Breast epithelium (tissue), 4 donors: ENCODE measurements at regions not wholly inside any gene's neighbourhood (a gene's known extent, or its start where the extent isn't known, plus 50 kb on each side); places are given as distances from the start of the nearest gene placed in this dataset.

Experiments
- DNase-seq, 2 donors: peaks; one replicate each; pipeline ENCODE4 v3.0.0-alpha.2; 2019; ENCODE audit warnings: low spot score in 2 of 2
- H3K27ac ChIP-seq, 2 donors: fragments of 200-600 bp; sonication (generic) in 1 of 2; one replicate each; pipeline ENCODE4 v1.5.1; 2016 to 2019; ENCODE audit warnings: mild to moderate bottlenecking in 1 of 2
- H3K27me3 ChIP-seq, 2 donors: fragments of 200-600 bp; sonication (generic) in 1 of 2; one replicate each; pipeline versions ENCODE4 v1.5.1 to v1.6.0; 2017 to 2019; ENCODE audit warnings: control low read depth in 1 of 2, mild to moderate bottlenecking in 1 of 2
- H3K36me3 ChIP-seq: fragments of 200-600 bp; one replicate; pipeline ENCODE4 v1.5.1; 2019
- H3K4me1 ChIP-seq, 2 donors: fragments of 200-600 bp; sonication (generic); one replicate each; pipeline ENCODE4 v1.5.1; 2016 to 2019; ENCODE audit warnings: control low read depth in 1 of 2
- H3K4me3 ChIP-seq, 3 donors: fragments of 200-600 bp; sonication (generic); 1 replicate in 2 of 3; 2 replicates in 1 of 3; pipeline ENCODE4 v1.5.1; 2016 to 2019; ENCODE audit warnings: mild to moderate bottlenecking in 3 of 3, moderate library complexity in 2 of 3
- H3K9me3 ChIP-seq, 2 donors: fragments of 200-600 bp; sonication (generic) in 1 of 2; one replicate each; pipeline ENCODE4 v1.5.1; 2016 to 2019; ENCODE audit warnings: control low read depth in 1 of 2
- CTCF ChIP-seq, 3 donors: fragments of 450-650 bp; IDR thresholded peaks; one replicate each; pipeline ENCODE4 v1.5.1; 2016 to 2017; ENCODE audit warnings: antibody characterized with exemption in 3 of 3, mild to moderate bottlenecking in 3 of 3, moderate library complexity in 3 of 3
- POLR2A ChIP-seq: fragments of 450-650 bp; IDR thresholded peaks from one replicate; pipeline ENCODE4 v1.6.1; 2016; ENCODE audit warnings: antibody characterized with exemption, mild to moderate bottlenecking, moderate library complexity
- POLR2AphosphoS5 ChIP-seq, 3 donors: sonication (generic); formaldehyde crosslinking; IDR thresholded peaks; one replicate each; pipeline ENCODE4 v1.6.1; 2017; ENCODE audit warnings: antibody characterized with exemption in 3 of 3
- intact Hi-C: fragments of 100-400 bp; cut with DNase I; formaldehyde crosslinking; loops from one replicate; pipeline ENCODE4 v1.15.1; 2023; ENCODE audit warnings: low total_unique reads

DNA sequence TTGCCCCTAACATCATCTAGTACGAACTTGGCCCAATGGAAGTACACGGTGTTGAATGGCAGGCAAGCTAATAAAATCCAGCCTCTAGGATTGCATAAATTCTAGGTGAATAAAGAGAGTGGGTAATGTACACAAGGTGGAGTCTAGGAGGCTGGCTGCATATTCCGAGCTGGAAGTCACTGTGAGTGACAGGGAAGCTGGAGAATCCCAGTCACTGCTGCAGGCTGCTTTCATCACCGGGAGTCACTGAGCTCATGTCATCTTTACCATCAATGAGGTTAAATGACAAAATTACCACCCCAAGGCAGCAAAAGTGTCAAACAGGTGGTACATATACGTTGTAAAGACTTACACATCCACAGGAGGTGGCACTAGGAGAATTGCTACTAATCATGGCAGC is 91.3 kb upstream of the HMHB1 start:
- H3K4me1 ChIP-seq, result no peaks in the 10 kb centered on the region
- H3K27me3 ChIP-seq, result no peaks in the 10 kb centered on the region
- no peak overlapping the region for H3K4me3 ChIP-seq
- no peak for DNase-seq
- no peaks in the 10 kb centered on the region for H3K36me3 ChIP-seq
- TF ChIP-seq CTCF (IDR thresholded peaks at IDR 0.05) (no peak), POLR2A (no peak), POLR2AphosphoS5 (IDR thresholded peaks at IDR 0.05) (no peak)
- H3K27ac ChIP-seq, result no peak overlapping the region
- intact Hi-C loops, result no loop called here
- peaks cover 0 to 17% of the 10 kb centered on the region in 2 donors for H3K9me3 ChIP-seq

DNA sequence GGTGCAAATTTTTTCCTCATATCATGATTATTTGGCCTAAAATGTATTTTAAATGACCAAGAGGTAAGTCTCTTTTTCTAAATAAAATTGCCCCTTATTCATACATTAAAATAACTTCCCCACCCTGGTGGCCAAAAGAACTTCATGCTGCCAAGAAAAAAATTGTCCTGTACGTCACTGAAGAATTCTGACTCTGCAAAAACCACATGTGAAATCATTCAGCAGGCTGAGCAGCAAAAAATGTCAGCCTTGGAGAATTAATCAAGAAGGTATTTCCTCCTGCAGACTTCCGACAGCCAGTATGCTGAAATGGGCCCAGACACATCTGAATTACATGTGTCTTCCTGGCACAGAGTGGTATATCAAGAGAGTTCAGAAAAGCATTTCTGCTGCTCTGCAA is 94.6 kb upstream of the HMHB1 start:
- Histone ChIP-seq H3K4me3 (no peak overlapping the region), H3K27ac (no peak overlapping the region), H3K36me3 (no peaks in the 10 kb centered on the region), H3K4me1 (no peaks in the 10 kb centered on the region), H3K27me3 (no peaks in the 10 kb centered on the region), H3K9me3 (no peaks in the 10 kb centered on the region)
- no peak for DNase-seq
- intact Hi-C loops, result loop anchor here (1.0 kb wide), 1 partner anchor 8 kb away; no protein-coding TSS in a partner anchor
- TF ChIP-seq CTCF (IDR thresholded peaks at IDR 0.05) (no peak), POLR2AphosphoS5 (IDR thresholded peaks at IDR 0.05) (no peak), POLR2A (no peak)

GRCh38 chr5:143716881-143717280 is 95.1 kb upstream of the HMHB1 start:
- Histone ChIP-seq H3K4me1 (no peaks in the 10 kb centered on the region), H3K4me3 (no peak overlapping the region), H3K27me3 (no peaks in the 10 kb centered on the region), H3K9me3 (no peaks in the 10 kb centered on the region), H3K36me3 (no peaks in the 10 kb centered on the region), H3K27ac (no peak overlapping the region)
- intact Hi-C loops, result loop anchor here (1.0 kb wide), 1 partner anchor 8 kb away; no protein-coding TSS in a partner anchor
- no peak for DNase-seq
- no peak for TF ChIP-seq POLR2A
- no peak for TF ChIP-seq CTCF (IDR thresholded peaks at IDR 0.05)
- TF ChIP-seq POLR2AphosphoS5 (IDR thresholded peaks at IDR 0.05), result no peak

DNA sequence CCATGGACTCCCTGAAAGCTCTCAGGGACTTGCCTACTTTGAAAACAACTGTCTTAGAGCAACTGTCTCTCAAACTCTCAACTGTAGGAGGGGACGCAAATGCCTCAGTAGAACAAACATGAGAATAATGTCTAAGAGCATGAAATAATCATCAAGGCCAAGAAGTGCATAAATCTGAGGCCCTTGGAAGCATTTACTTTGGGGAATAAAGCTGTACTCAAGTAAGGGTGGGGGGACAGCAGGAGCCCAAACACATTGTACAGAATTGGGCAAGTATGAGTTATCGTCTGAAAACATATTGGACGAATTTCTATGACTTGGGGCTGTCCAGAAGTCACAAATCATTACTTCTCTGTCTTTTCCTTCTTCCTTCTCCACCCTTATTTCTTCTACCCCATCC is 96.3 kb upstream of the HMHB1 start:
- Histone ChIP-seq H3K4me3 (no peak overlapping the region), H3K36me3 (no peaks in the 10 kb centered on the region), H3K4me1 (no peaks in the 10 kb centered on the region), H3K9me3 (no peaks in the 10 kb centered on the region), H3K27me3 (no peaks in the 10 kb centered on the region), H3K27ac (no peak overlapping the region)
- intact Hi-C loops, result no loop called here
- DNase-seq, result no peak
- TF ChIP-seq POLR2AphosphoS5 (IDR thresholded peaks at IDR 0.05), result no peak
- TF ChIP-seq POLR2A, result no peak
- no peak for TF ChIP-seq CTCF (IDR thresholded peaks at IDR 0.05)

DNA sequence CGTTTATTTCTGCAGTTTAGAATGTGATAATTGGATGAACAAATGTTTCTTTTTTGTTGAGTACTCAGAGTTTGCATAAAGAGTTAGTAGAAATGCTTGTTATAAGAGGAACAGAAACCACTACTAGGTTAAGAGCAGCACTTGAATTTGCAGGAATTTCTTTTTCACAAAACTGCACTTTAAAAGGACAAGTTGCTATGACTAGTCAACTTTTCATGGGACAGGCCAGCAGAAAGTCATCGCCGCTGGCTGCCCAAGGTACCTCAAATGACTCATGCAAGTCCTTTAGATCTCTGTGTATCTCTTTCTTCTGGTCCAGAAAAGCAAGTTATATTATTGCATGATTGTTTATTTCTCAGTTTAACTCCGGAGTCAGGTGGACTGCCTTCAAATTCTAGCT is 97.3 kb upstream of the HMHB1 start:
- Histone ChIP-seq H3K36me3 (no peaks in the 10 kb centered on the region), H3K4me1 (no peaks in the 10 kb centered on the region), H3K9me3 (no peaks in the 10 kb centered on the region), H3K27ac (no peak overlapping the region), H3K27me3 (no peaks in the 10 kb centered on the region), H3K4me3 (no peak overlapping the region)
- TF ChIP-seq CTCF (IDR thresholded peaks at IDR 0.05) (no peak), POLR2AphosphoS5 (IDR thresholded peaks at IDR 0.05) (no peak), POLR2A (no peak)
- intact Hi-C loops, result no loop called here
- DNase-seq, result no peak
